Mammary epithelial cell (primary cell): ENCODE measurements at regions not wholly inside any gene's neighbourhood (a gene's known extent, or its start where the extent isn't known, plus 50 kb on each side); places are given as distances from the start of the nearest gene placed in this dataset.

Experiments used
- CTCF ChIP-seq, 2 donors: IDR thresholded peaks in 1 of 2; conservative IDR thresholded peaks in 1 of 2; 2 replicates each; pipeline ENCODE4 v1.5.1; 2011 to 2012; ENCODE audit warnings: inconsistent platforms in 2 of 2, low read length in 2 of 2, mild to moderate bottlenecking in 2 of 2, control low read depth in 1 of 2, low read depth in 1 of 2; ENCODE audit not compliant: insufficient read depth in 1 of 2; ENCODE audit errors: extremely low read depth in 1 of 2
- EZH2 ChIP-seq: IDR thresholded peaks from 2 replicates; pipeline ENCODE4 v1.6.1; 2012; ENCODE audit warnings: low read length, inconsistent platforms, borderline replicate concordance

GRCh38 chr5:42131081-42131480, 206.0 kb downstream of the FBXO4 start:
- no peak for TF ChIP-seq CTCF (conservative IDR thresholded peaks at IDR 0.05 in 1 of 2, IDR thresholded peaks at IDR 0.05 in 1 of 2; ENCODE audit: extremely low read depth in 1 of 2, insufficient read depth in 1 of 2, low read depth in 1 of 2, low read length in 2 of 2)
- no peak for TF ChIP-seq EZH2
